Breast epithelium (tissue), 3 donors: ENCODE measurements at regions not wholly inside any gene's neighbourhood (a gene's known extent, or its start where the extent isn't known, plus 50 kb on each side); places are given as distances from the start of the nearest gene placed in this dataset.

Source experiments
- CTCF ChIP-seq, 3 donors: fragments of 450-650 bp; IDR thresholded peaks; one replicate each; pipeline ENCODE4 v1.5.1; 2016 to 2017; ENCODE audit warnings: antibody characterized with exemption in 3 of 3, mild to moderate bottlenecking in 3 of 3, moderate library complexity in 3 of 3
- POLR2A ChIP-seq: fragments of 450-650 bp; IDR thresholded peaks from one replicate; pipeline ENCODE4 v1.6.1; 2016; ENCODE audit warnings: antibody characterized with exemption, mild to moderate bottlenecking, moderate library complexity

GRCh38 chr3:63116922-63117321 is 161.2 kb upstream of the SYNPR start:
- TF ChIP-seq CTCF (IDR thresholded peaks at IDR 0.05), result no peak
- TF ChIP-seq POLR2A, result no peak
